ENCODE measurements at regions not wholly inside any gene's neighbourhood (a gene's known extent, or its start where the extent isn't known, plus 50 kb on each side); places are given as distances from the start of the nearest gene placed in this dataset.

DNA sequence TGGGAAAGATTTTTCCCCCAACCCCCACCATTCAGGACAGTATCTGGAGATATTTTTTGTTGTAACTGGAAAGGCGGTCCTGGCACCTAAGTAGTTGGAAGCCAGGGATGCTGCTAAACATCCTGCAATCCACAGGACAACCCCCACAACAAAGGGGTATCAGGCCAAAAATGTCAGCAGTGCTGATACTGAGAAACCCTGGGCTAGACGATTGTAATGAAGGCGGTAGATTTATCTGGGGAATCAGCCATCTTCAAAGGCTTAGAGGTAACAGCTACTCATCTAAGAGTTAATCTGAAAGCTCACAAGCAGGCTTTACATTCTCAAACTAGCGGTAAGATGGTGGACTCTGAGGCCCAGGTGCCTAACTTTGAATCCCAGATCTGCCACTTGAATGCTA lies 59.0 kb upstream of the NMUR2 start:
- no peak for ATAC-seq
- TF ChIP-seq SNAI2 (CRISPR knock-in tag; IDR thresholded peaks at IDR 0.05): no peak
- no peak for TF ChIP-seq TCF4 (CRISPR knock-in tag; IDR thresholded peaks at IDR 0.05; ENCODE audit: borderline replicate concordance)
- TF ChIP-seq, protein P1, sequence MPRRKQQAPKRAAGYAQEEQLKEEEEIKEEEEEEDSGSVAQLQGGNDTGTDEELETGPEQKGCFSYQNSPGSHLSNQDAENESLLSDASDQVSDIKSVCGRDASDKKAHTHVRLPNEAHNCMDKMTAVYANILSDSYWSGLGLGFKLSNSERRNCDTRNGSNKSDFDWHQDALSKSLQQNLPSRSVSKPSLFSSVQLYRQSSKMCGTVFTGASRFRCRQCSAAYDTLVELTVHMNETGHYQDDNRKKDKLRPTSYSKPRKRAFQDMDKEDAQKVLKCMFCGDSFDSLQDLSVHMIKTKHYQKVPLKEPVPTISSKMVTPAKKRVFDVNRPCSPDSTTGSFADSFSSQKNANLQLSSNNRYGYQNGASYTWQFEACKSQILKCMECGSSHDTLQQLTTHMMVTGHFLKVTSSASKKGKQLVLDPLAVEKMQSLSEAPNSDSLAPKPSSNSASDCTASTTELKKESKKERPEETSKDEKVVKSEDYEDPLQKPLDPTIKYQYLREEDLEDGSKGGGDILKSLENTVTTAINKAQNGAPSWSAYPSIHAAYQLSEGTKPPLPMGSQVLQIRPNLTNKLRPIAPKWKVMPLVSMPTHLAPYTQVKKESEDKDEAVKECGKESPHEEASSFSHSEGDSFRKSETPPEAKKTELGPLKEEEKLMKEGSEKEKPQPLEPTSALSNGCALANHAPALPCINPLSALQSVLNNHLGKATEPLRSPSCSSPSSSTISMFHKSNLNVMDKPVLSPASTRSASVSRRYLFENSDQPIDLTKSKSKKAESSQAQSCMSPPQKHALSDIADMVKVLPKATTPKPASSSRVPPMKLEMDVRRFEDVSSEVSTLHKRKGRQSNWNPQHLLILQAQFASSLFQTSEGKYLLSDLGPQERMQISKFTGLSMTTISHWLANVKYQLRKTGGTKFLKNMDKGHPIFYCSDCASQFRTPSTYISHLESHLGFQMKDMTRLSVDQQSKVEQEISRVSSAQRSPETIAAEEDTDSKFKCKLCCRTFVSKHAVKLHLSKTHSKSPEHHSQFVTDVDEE (CRISPR knock-in tag; IDR thresholded peaks at IDR 0.05): no peak
- no peak for TF ChIP-seq ZNF70 (CRISPR knock-in tag; IDR thresholded peaks at IDR 0.05)
- TF ChIP-seq, protein P2, sequence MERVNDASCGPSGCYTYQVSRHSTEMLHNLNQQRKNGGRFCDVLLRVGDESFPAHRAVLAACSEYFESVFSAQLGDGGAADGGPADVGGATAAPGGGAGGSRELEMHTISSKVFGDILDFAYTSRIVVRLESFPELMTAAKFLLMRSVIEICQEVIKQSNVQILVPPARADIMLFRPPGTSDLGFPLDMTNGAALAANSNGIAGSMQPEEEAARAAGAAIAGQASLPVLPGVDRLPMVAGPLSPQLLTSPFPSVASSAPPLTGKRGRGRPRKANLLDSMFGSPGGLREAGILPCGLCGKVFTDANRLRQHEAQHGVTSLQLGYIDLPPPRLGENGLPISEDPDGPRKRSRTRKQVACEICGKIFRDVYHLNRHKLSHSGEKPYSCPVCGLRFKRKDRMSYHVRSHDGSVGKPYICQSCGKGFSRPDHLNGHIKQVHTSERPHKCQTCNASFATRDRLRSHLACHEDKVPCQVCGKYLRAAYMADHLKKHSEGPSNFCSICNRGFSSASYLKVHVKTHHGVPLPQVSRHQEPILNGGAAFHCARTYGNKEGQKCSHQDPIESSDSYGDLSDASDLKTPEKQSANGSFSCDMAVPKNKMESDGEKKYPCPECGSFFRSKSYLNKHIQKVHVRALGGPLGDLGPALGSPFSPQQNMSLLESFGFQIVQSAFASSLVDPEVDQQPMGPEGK (CRISPR knock-in tag; IDR thresholded peaks at IDR 0.05; ENCODE audit: borderline replicate concordance): no peak
- TF ChIP-seq ISL1 (CRISPR knock-in tag; IDR thresholded peaks at IDR 0.05): no peak
- TF ChIP-seq, protein P3, sequence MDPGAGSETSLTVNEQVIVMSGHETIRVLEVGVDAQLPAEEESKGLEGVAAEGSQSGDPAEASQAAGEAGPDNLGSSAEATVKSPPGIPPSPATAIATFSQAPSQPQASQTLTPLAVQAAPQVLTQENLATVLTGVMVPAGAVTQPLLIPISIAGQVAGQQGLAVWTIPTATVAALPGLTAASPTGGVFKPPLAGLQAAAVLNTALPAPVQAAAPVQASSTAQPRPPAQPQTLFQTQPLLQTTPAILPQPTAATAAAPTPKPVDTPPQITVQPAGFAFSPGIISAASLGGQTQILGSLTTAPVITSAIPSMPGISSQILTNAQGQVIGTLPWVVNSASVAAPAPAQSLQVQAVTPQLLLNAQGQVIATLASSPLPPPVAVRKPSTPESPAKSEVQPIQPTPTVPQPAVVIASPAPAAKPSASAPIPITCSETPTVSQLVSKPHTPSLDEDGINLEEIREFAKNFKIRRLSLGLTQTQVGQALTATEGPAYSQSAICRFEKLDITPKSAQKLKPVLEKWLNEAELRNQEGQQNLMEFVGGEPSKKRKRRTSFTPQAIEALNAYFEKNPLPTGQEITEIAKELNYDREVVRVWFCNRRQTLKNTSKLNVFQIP (CRISPR knock-in tag; IDR thresholded peaks at IDR 0.05; ENCODE audit: borderline replicate concordance, low read depth): no peak
- TF ChIP-seq GLIS3 (CRISPR knock-in tag; IDR thresholded peaks at IDR 0.05): no peak
- TF ChIP-seq ZC3H10 (CRISPR knock-in tag; IDR thresholded peaks at IDR 0.05): no peak
- TF ChIP-seq ZNF8 (CRISPR knock-in tag; IDR thresholded peaks at IDR 0.05): no peak
- no peak for TF ChIP-seq ZFP3 (CRISPR knock-in tag; IDR thresholded peaks at IDR 0.05)
- TF ChIP-seq ARNTL (CRISPR knock-in tag; IDR thresholded peaks at IDR 0.05; ENCODE audit: borderline replicate concordance, low read depth): no peak
- TF ChIP-seq ZNF565 (CRISPR knock-in tag; conservative IDR thresholded peaks at IDR 0.05; ENCODE audit: low read depth): no peak
- TF ChIP-seq, protein P4, sequence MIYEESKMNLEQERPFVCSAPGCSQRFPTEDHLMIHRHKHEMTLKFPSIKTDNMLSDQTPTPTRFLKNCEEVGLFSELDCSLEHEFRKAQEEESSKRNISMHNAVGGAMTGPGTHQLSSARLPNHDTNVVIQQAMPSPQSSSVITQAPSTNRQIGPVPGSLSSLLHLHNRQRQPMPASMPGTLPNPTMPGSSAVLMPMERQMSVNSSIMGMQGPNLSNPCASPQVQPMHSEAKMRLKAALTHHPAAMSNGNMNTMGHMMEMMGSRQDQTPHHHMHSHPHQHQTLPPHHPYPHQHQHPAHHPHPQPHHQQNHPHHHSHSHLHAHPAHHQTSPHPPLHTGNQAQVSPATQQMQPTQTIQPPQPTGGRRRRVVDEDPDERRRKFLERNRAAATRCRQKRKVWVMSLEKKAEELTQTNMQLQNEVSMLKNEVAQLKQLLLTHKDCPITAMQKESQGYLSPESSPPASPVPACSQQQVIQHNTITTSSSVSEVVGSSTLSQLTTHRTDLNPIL (CRISPR knock-in tag; IDR thresholded peaks at IDR 0.05; ENCODE audit: low read depth): no peak
- no peak for TF ChIP-seq OSR1 (CRISPR knock-in tag; IDR thresholded peaks at IDR 0.05)
- TF ChIP-seq BACH2 (CRISPR knock-in tag; IDR thresholded peaks at IDR 0.05; ENCODE audit: borderline replicate concordance): no peak
- TF ChIP-seq ESRRG (CRISPR knock-in tag; IDR thresholded peaks at IDR 0.05): no peak

DNA sequence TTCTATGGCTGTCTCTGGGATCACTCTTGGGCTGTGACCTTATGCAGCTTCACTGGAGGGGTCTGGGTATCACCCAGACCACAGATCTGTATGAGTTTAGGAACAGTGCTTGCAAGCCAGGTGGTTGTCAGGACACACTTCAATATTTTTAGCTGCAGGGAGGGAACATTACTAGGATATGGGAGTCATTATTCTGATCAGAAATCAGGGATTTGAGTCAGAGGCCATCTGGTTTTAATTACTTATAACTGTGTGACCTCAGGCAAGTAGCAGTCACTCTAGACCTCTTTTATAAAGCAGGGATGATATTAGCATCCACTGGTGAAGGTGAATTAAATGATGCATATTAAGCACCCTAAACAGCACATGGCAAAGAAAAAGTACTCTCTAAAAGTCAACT lies 60.1 kb upstream of the NMUR2 start:
- ATAC-seq: no peak
- TF ChIP-seq BACH2 (CRISPR knock-in tag; IDR thresholded peaks at IDR 0.05; ENCODE audit: borderline replicate concordance) (no peak), ZFP3 (CRISPR knock-in tag; IDR thresholded peaks at IDR 0.05) (no peak), OSR1 (CRISPR knock-in tag; IDR thresholded peaks at IDR 0.05) (no peak), TOX (CRISPR knock-in tag; IDR thresholded peaks at IDR 0.05; ENCODE audit: borderline replicate concordance) (no peak), CSDC2 (CRISPR knock-in tag; IDR thresholded peaks at IDR 0.05) (no peak), ZFP30 (CRISPR knock-in tag; IDR thresholded peaks at IDR 0.05) (no peak), PPARA (CRISPR knock-in tag; IDR thresholded peaks at IDR 0.05; ENCODE audit: borderline replicate concordance) (no peak), ZNF565 (CRISPR knock-in tag; conservative IDR thresholded peaks at IDR 0.05; ENCODE audit: low read depth) (no peak), TCF4 (CRISPR knock-in tag; IDR thresholded peaks at IDR 0.05; ENCODE audit: borderline replicate concordance) (no peak), GLIS3 (CRISPR knock-in tag; IDR thresholded peaks at IDR 0.05) (no peak), SNAI2 (CRISPR knock-in tag; IDR thresholded peaks at IDR 0.05) (no peak), ISL1 (CRISPR knock-in tag; IDR thresholded peaks at IDR 0.05) (no peak), ZNF8 (CRISPR knock-in tag; IDR thresholded peaks at IDR 0.05) (no peak), ZC3H10 (CRISPR knock-in tag; IDR thresholded peaks at IDR 0.05) (no peak)
- TF ChIP-seq, protein P3 (CRISPR knock-in tag; IDR thresholded peaks at IDR 0.05; ENCODE audit: borderline replicate concordance, low read depth): no peak
- TF ChIP-seq, protein P4 (CRISPR knock-in tag; IDR thresholded peaks at IDR 0.05; ENCODE audit: low read depth): no peak
- TF ChIP-seq, protein P1 (CRISPR knock-in tag; IDR thresholded peaks at IDR 0.05): no peak
- TF ChIP-seq, protein P2 (CRISPR knock-in tag; IDR thresholded peaks at IDR 0.05; ENCODE audit: borderline replicate concordance): no peak
